GM12875 (cell line): ENCODE measurements at regions not wholly inside any gene's neighbourhood (a gene's known extent, or its start where the extent isn't known, plus 50 kb on each side); places are given as distances from the start of the nearest gene placed in this dataset.

Source experiments
- H3K4me3 ChIP-seq: one replicate; pipeline ENCODE4 v1.5.1; 2011; ENCODE audit warnings: low read depth, low read length, control low read depth
- CTCF ChIP-seq: IDR thresholded peaks from 2 replicates; pipeline ENCODE4 v1.5.1; 2011; ENCODE audit warnings: low read depth, mild to moderate bottlenecking, control low read depth, inconsistent platforms, low read length, moderate library complexity, borderline replicate concordance; ENCODE audit not compliant: insufficient read depth

DNA sequence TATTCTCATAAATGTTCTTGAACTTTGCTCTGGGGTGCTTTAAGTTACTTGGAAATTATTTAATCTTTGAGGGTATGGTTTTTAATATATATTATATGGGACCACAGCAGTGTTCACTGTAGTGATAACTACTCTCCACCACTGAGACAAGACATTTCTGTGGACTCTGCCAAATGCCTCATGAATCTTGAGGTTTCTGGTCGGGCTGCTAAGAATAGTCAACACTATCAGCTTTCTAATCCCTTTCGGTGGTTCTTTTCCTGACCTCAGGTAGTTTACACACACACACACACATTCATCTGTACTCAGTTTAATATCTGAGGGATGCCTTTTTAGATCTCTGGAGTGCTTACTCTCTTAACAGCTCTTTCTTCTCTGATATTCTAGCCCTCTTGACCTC is 500.7 kb downstream of the MAFB start:
- no peak overlapping the region for H3K4me3 ChIP-seq
- no peak for TF ChIP-seq CTCF

DNA sequence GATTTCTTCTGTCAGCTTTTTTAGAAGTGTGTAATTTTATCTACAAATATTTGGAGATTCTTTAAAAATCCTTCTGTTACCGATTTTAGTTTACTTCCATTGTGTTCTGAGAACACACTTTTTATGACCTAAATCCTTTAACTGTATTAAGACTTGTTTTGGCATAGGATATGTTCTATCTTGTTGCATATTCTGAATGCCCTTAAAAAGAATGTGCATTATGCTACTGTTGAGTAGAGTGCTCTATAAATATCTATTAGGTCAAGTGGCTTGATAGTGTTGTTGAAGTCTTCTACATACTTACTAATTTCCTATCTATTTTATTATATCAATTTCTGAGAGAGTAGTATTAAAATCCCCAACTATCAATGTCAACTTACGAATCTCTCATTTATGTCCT is 502.2 kb downstream of the MAFB start:
- TF ChIP-seq CTCF = no peak
- H3K4me3 ChIP-seq = no peak overlapping the region

GRCh38 chr20:40181676-40182075 is 507.4 kb downstream of the MAFB start:
- no peak overlapping the region for H3K4me3 ChIP-seq
- no peak for TF ChIP-seq CTCF

DNA sequence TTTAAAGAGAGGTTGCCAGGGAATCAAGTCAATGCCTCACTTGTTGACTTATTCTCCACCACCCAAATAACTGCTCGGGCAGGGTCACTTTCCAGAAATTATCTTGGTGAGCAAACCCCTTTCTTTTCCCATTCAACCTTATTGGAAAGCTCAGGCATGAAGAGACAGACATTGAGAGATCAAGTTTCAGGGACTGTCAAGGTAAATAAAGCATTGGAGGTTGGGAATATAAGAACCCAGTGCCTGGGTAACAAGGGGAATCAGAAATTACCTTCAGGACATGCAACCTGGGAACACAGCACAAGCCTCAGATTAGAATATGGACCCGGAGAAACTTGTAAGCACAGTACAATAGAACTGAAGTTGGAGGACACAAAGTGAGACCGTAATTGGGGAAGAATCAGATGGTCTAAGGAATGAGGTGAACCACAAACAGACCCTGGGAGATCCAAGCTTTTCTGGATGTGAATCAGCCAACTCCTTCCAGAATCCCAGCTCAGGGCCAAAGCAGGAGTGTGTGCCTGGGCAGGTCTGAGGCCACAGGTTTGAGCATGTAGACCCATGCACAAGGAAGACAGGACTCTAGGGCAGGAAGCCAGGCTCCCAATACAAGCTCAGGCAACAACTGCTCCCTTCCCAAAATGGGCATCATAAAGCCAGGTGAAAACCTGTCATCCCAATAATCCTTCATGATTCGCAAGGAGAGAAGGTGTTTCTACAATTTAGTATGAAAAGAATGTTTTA is 512.8 kb downstream of the MAFB start:
- no peak for TF ChIP-seq CTCF
- no peak overlapping the region for H3K4me3 ChIP-seq

GRCh38 chr20:40175296-40175695 is 513.7 kb downstream of the MAFB start:
- no peak for TF ChIP-seq CTCF
- no peak overlapping the region for H3K4me3 ChIP-seq

DNA sequence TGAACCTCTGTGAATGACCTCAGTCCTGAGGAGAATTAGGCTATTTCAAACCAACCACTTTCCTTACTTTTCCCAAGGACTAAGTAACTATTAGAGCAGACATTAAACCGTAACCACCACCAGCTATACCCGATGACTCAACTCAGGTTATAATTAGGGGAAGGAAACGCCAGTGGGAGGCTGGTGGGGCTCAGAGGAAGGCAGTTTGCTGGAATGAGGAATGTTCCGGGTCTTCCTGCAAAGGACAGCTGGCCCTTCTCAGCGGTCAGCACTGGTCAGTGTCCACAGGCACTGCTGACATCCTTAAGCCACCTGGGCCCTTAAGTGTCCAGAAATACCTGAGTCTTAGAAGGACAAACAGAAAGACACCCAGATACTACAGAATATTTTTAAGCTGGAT is 515.2 kb downstream of the MAFB start:
- H3K4me3 ChIP-seq = no peak overlapping the region
- TF ChIP-seq CTCF = no peak

DNA sequence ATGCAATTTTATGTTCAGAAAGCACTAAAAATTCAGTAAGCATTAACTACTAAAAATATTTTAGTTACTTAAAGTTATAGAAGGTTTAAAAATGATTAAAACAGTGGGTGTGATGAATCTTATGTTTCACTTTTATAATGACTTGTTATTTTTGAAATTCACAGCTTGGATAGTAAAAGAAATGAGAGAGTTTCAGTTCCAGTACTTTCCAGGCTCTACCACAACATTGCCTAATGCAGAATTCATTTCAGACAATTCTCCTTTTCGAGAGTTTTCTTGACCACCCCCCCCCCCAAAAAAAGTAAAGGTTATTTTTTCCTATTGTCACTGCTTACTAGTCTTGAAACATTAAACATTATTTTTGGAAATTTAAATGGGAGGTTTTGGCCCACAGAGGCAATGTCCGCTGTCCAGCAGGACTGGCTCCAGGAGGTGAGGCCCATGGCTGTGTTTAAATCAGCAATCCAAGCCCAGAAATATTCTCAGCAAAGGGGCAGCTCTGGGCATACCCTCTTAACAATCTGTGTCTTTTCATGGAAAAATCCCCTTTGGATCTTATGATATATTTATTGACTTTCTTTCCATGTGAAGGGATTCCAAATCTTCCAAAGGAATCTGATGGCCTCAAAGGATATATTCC is 519.9 kb downstream of the MAFB start:
- H3K4me3 ChIP-seq = no peak overlapping the region
- no peak for TF ChIP-seq CTCF
